NCI-H1694 (cell line): ENCODE measurements at regions not wholly inside any gene's neighbourhood (a gene's known extent, or its start where the extent isn't known, plus 50 kb on each side); places are given as distances from the start of the nearest gene placed in this dataset.

Source experiments
- DNase-seq: peaks from one replicate; lab custom pipeline; 2025; lab: John Stamatoyannopoulos, UW

- DNase-seq, result peak; percentile 86
These were observed 496.0 kb upstream of the THBS1 start for GRCh38 chr15:39084674-39085530.

GRCh38 chr15:39086641-39087040 is 494.2 kb upstream of the THBS1 start:
- no peak for DNase-seq

DNA sequence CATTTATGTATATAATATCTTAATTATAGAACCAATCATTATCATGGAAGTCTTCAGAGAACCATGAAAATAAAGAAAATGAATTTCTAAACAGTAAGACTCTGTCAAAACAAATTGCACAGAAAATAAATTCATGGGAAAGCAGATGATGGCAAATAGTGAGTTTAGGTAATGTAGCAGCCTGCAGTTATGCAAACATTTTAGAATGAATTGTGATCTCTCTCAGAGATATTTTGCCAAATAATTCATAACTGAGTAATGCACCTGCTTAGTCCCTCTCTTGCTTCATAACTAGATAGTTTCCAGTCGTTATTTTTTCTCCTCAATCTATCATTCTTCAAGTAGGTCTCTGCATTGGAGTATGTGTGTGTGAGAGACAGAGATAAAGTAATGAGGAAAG is 492.7 kb upstream of the THBS1 start:
- DNase-seq, result no peak

DNA sequence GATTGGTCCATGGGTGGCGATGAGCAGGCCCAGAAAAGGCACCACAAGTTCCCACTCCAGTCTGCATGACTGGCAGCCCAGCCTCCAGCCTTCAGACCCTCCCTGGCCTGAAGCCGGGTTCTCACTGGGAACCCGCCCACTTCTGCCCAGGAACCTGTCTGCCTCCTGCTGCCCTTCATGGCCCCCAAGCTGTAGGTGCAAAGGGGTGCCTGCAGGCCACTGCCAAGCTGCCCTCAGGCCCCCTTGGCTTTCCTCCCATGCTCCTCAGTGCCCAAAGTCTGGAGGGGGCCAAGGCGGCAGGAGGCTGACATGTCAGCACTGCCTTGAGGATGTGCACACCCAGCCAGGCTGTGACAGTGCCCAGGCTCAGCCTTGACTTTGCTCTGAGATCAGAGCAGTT is 488.5 kb upstream of the THBS1 start:
- no peak for DNase-seq

- no peak for DNase-seq
These were observed 488.1 kb upstream of the THBS1 start for GRCh38 chr15:39092761-39093160.

DNA sequence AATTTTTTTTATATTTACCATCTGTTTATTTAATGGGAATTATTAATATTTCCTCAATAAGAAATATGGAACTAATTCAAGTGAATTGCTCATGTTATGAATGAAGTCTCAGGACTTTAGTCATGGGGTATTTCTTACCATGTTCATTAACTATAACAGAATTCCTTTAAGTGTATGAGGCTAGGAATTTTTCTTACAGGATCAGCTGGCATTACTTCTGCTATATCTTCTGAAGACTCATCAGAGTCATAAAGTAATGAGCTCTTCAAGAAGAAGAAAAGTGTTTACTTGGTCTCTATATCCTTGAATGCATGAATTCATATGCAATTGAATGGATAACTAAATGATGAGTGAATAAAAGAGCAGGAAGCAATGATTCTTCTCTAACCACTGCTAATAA is 486.8 kb upstream of the THBS1 start:
- DNase-seq, result no peak

GRCh38 chr15:39095218-39095879 is 485.5 kb upstream of the THBS1 start:
- no peak for DNase-seq

DNA sequence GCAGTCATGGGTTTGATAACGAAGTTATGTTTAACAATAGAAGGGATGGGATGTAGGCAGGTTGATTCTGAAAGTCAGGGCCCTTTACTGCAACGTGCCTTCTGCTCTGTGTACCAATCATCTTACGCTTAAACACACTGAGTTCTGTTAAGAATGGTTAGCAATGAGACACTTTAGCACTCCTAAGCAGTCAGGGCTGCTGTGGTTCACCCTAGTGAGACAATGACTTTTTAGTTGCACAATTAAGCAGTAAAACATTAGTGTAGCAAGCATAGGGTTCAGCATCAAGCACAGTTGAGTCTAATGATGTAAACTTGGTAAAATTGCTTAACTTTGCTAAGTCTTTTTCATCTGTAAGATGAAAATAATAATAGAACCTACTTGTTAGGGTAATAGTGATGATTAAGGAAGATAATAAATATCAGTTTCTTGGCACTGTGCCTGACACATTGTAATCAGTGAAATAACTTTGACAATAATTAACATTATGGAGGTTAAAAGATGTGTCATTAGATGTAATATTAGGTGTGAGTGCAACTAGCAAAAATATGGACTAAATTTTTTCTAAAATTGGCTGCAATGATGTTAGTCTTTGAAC is 484.2 kb upstream of the THBS1 start:
- DNase-seq, result no peak

GRCh38 chr15:39099524-39099923 is 481.4 kb upstream of the THBS1 start:
- no peak for DNase-seq

GRCh38 chr15:39100106-39100660 is 480.7 kb upstream of the THBS1 start:
- no peak for DNase-seq

- DNase-seq, result no peak
These were observed 478.4 kb upstream of the THBS1 start for GRCh38 chr15:39102431-39102830.

- no peak for DNase-seq
These were observed 473.9 kb upstream of the THBS1 start for GRCh38 chr15:39106950-39107349.

DNA sequence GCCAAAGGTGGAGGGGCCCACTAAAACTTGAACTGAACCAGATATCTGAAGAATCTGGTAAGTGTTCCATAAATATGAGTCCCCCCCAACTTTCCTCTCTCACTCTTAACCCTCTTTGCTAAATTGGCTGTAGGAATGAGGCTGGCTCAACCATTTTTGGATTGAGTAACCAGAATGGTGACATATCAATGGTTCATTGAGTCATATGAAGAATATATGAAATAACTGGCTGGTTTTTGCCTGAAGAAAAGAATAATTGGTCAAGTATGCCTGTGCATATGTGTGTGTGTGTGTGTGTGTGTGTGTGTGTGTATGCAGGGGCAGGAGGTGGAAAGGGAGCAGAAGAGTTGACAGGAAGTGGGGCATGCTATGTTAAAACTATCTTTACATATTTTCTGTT is 472.9 kb upstream of the THBS1 start:
- DNase-seq, result no peak

- no peak for DNase-seq
These were observed 470.5 kb upstream of the THBS1 start for GRCh38 chr15:39110336-39110735.

DNA sequence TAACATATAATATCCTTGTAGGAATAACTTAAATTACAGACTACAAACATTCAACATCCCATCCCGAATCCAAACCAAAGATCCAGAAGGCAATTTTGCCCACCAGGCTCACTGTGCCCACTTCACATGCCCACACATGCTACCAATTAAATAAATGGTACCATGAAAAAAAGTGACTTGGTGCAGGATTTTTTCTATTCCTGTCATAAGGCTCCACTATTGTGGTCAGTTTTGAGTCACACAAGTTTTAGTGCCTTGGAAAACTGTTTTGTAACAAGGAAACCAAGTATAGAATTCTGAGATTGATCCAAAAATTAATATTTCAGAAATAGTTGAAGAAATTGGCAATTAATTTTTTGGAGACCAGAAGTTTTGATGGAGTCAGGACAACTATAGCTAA is 470.1 kb upstream of the THBS1 start:
- no peak for DNase-seq

DNA sequence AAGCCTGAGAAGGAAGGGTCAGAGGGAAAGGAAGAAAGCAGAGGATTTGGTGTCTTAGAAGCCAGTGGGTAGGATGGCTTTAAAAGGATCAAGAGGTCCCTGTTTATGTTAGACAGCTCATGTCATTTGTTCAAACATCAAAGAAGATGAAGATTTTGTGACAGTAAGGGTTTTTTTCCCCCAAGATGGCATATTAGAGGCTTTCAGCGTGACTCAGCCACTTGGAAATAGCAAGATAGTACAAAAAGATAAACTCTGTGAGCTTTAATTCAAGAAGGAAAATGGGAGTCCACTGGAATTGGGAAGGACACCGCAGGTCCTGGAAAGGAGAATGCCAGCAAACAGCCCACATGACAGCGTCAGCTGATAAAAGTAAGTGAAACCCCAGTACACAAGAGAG is 467.1 kb upstream of the THBS1 start:
- DNase-seq, result no peak

DNA sequence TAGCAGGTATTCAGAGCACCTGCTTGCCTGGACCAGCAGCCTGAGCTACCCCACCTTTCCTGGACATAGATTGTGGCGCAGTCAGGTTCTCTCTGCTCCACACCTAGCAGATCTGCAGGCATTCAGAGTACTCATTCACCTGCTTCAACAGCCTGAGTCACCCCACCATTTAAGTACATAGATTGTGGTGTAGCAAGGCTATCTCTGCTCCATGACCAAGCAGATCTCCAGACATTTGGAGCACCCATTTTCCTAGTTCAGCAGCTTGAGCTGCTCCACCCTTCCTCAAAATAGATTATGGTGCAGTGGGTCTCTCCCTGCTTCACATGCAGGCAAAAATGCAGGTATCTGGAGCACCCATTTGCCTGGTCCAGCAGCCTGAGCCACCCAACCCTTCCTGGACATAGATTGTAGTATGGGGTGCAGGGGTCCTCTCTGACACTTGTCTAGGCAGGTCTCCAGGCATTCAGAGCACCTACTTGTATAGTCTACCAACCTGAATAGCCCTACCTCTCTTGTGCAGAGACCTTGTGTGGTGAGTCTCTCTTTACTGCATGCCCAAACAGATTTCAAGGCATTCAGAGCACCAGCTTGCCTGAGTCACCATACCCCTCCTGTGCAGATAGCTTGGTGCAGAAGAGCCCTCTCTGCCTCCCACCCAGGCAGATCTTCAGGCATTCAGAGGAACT is 466.0 kb upstream of the THBS1 start:
- DNase-seq, result no peak

DNA sequence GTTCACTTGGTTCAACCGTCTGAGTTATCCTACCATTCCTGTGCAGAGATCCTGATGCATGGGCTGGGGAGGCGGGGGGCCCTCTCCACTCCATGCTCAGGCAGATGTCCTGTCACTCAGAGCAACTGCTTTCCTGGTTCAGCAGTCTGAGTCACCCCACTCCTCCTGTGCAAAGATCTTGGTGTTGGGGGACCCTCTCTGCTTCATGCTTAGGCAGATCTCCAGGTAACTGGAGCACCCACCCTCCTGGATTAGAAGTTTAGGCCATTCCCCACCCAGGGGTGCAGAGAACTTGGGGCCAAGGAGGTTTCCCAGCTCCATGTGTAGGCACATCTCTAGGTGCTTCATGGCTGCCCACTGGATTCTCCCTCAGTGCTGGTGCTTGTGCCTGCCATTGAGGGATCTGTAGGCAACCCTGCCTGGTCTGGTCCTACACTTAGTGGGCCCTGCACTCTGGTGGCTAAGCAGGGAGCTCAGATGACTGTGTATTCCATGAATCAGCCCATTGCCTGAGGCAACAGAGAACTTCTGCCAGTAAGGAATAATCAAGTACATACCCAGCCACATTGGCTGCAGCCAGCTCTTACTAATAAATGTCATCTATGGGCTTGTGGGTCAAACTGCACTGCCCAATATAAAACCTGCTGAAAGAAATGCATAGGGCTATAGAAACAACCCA is 465.4 kb upstream of the THBS1 start:
- no peak for DNase-seq

DNA sequence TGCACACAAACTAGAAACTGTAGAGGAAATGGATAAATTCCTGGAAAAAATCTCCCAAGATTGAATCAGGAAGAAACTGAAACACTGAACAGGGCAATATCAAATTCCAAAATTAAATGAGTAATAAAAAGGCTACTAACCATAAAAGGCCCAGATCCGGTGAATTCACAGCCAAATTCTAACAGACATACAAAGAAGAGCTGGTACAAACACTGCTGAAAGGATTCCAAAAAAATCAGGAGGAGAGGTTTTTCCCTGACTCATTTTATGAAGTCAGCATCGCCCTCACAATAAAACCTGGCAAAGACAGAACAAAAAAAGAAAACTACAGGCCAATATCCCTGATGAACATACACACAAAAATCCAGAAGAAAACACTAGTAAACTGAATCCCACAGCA is 462.4 kb upstream of the THBS1 start:
- no peak for DNase-seq

- no peak for DNase-seq
These were observed 456.7 kb upstream of the THBS1 start for GRCh38 chr15:39124155-39124552.

- no peak for DNase-seq
These were observed 456.2 kb upstream of the THBS1 start for GRCh38 chr15:39124553-39125171.
